GM23338 (cell line): ENCODE measurements at regions not wholly inside any gene's neighbourhood (a gene's known extent, or its start where the extent isn't known, plus 50 kb on each side); places are given as distances from the start of the nearest gene placed in this dataset.

Source experiments
- CREB1 ChIP-seq: fragments of 250-450 bp; sonication (Bioruptor Pico); IDR thresholded peaks from 2 replicates; pipeline ENCODE4 v1.5.0; 2020; ENCODE audit warnings: low read depth, mild to moderate bottlenecking, moderate library complexity
- CTCF ChIP-seq, 2 experiments: fragments of 200-600 bp in 1 of 2; sonication (generic) in 1 of 2; conservative IDR thresholded peaks; 2 replicates each; pipeline versions ENCODE4 v1.5.1 to v1.6.1; 2016 to 2017; ENCODE audit warnings: antibody characterized with exemption in 2 of 2, low read depth in 2 of 2, mild to moderate bottlenecking in 2 of 2, moderate library complexity in 1 of 2
- ETS1 ChIP-seq: IDR thresholded peaks from 2 replicates; pipeline ENCODE4 v1.6.1; 2016; ENCODE audit warnings: antibody characterized with exemption
- EZH2 ChIP-seq: fragments of 200-600 bp; sonication (generic); IDR thresholded peaks from one replicate; pipeline ENCODE4 v1.8.0; 2017; ENCODE audit warnings: antibody characterized with exemption, mild to moderate bottlenecking, low read depth; ENCODE audit not compliant: unreplicated experiment
- EZH2phosphoT487 ChIP-seq: fragments of 200-600 bp; sonication (generic); IDR thresholded peaks from one replicate; pipeline ENCODE4 v1.8.1; 2018; ENCODE audit warnings: antibody characterized with exemption; ENCODE audit not compliant: unreplicated experiment
- POLR2AphosphoS5 ChIP-seq: IDR thresholded peaks from 2 replicates; pipeline ENCODE4 v1.6.1; 2016; ENCODE audit warnings: antibody characterized with exemption, low read depth
- REST ChIP-seq: IDR thresholded peaks from one replicate; pipeline ENCODE4 v1.6.1; 2018; ENCODE audit warnings: antibody characterized with exemption; ENCODE audit not compliant: unreplicated experiment
- ZNF114 ChIP-seq: fragments of 250-450 bp; sonication (Bioruptor Pico); IDR thresholded peaks from 2 replicates; pipeline ENCODE4 v1.5.0; 2020; ENCODE audit warnings: mild to moderate bottlenecking, moderate library complexity
- ZNF331 ChIP-seq: fragments of 250-450 bp; sonication (Bioruptor Pico); IDR thresholded peaks from 2 replicates; pipeline ENCODE4 v1.5.0; 2020; ENCODE audit warnings: low read depth, mild to moderate bottlenecking, moderate library complexity

- TF ChIP-seq CTCF (conservative IDR thresholded peaks at IDR 0.05; ENCODE audit: low read depth in 2 of 2): no peak
- TF ChIP-seq POLR2AphosphoS5: no peak
- TF ChIP-seq EZH2phosphoT487: no peak
- no peak for TF ChIP-seq EZH2
- TF ChIP-seq ZNF114 (CRISPR knock-in tag): no peak
- TF ChIP-seq REST: no peak
- TF ChIP-seq ZNF331 (CRISPR knock-in tag): no peak
- no peak for TF ChIP-seq ETS1
- TF ChIP-seq CREB1 (CRISPR knock-in tag): no peak
Observed at GRCh38 chr22:26889802-26890201, 232.4 kb downstream of the MIAT start.
